WTC11 (cell line): ENCODE measurements at regions not wholly inside any gene's neighbourhood (a gene's known extent, or its start where the extent isn't known, plus 50 kb on each side); places are given as distances from the start of the nearest gene placed in this dataset.

ENCODE experiments used
- CTCF ChIP-seq: fragments of 200-600 bp; IDR thresholded peaks from 2 replicates; pipeline ENCODE4 v1.8.0; 2022; ENCODE audit warnings: antibody characterized with exemption
- MAX ChIP-seq: sonication (generic); formaldehyde crosslinking; IDR thresholded peaks from 2 replicates; pipeline ENCODE4 v1.8.0; 2022; ENCODE audit warnings: mild to moderate bottlenecking, missing genetic modification reagents
- NR3C1 ChIP-seq: sonication (generic); formaldehyde crosslinking; conservative IDR thresholded peaks from 2 replicates; pipeline ENCODE4 v1.8.1; 2023; ENCODE audit warnings: low read depth, mild to moderate bottlenecking, missing genetic modification reagents
- PREB ChIP-seq: sonication (generic); formaldehyde crosslinking; IDR thresholded peaks from 2 replicates; pipeline ENCODE4 v1.8.1; 2022; ENCODE audit warnings: mild to moderate bottlenecking, missing genetic modification reagents, moderate library complexity, borderline replicate concordance
- SMAD3 ChIP-seq: sonication (generic); formaldehyde crosslinking; IDR thresholded peaks from 2 replicates; pipeline ENCODE4 v1.8.0; 2022; ENCODE audit warnings: missing genetic modification reagents, mild to moderate bottlenecking, borderline replicate concordance
- TF ChIP-seq, protein P1 (sequence below): fragments of 250-450 bp; sonication (Bioruptor Pico); IDR thresholded peaks from 2 replicates; pipeline ENCODE4 v1.9.0; 2021; ENCODE audit warnings: mild to moderate bottlenecking

DNA sequence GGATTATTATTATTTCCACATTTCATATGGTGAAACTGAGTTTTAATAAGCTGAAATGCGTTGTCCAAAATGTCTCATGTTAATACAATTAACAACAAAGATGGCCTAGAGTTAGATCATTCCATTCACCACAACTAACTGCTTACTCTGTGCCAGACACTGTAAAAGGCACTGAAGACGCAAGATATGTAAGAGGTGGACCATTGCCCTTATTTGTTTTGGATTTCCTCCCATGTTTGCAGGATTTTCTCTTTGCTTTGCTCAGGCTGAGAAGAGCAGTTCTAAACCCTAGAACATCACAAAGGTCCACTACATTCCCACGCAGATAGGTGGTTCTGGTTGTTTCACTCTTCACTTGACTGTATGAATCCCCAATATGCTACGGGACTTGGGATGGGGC is 324.4 kb upstream of the KITLG start:
- TF ChIP-seq PREB (CRISPR knock-in tag) (no peak), CTCF (no peak), NR3C1 (CRISPR knock-in tag) (no peak), SMAD3 (CRISPR knock-in tag) (no peak), MAX (CRISPR knock-in tag) (no peak)
- TF ChIP-seq, protein P1, sequence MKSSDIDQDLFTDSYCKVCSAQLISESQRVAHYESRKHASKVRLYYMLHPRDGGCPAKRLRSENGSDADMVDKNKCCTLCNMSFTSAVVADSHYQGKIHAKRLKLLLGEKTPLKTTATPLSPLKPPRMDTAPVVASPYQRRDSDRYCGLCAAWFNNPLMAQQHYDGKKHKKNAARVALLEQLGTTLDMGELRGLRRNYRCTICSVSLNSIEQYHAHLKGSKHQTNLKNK (CRISPR knock-in tag), result no peak
